IPS-20b (cell line): ENCODE measurements at regions not wholly inside any gene's neighbourhood (a gene's known extent, or its start where the extent isn't known, plus 50 kb on each side); places are given as distances from the start of the nearest gene placed in this dataset.
"Not testable (repeated sequence)": the region's sequence is repeated elsewhere in the genome, so short reads cannot be mapped to it uniquely, and the experiment has no call there.

Experiments used
- H3K27ac ChIP-seq: one replicate; pipeline ENCODE4 v1.5.1; 2013; ENCODE audit warnings: low read length
- H3K27me3 ChIP-seq: 2 replicates; pipeline ENCODE4 v1.6.1; 2013; ENCODE audit warnings: mild to moderate bottlenecking, low read length, inconsistent platforms; ENCODE audit not compliant: insufficient read depth
- H3K36me3 ChIP-seq: 2 replicates; pipeline ENCODE4 v1.6.1; 2013; ENCODE audit warnings: low read depth, mild to moderate bottlenecking, inconsistent platforms, low read length, moderate library complexity; ENCODE audit not compliant: insufficient read depth
- H3K4me1 ChIP-seq: 2 replicates; pipeline ENCODE4 v1.6.1; 2013; ENCODE audit warnings: mild to moderate bottlenecking, control low read depth, inconsistent platforms, low read length, moderate library complexity; ENCODE audit not compliant: insufficient read depth
- H3K4me3 ChIP-seq: 2 replicates; pipeline ENCODE4 v1.5.1; 2013; ENCODE audit warnings: mild to moderate bottlenecking, low read length, inconsistent platforms
- H3K9ac ChIP-seq: 2 replicates; pipeline ENCODE4 v1.6.1; 2013; ENCODE audit warnings: low read depth, mild to moderate bottlenecking, inconsistent platforms, low read length, moderate library complexity
- H3K9me3 ChIP-seq: 2 replicates; pipeline ENCODE4 v1.6.1; 2013; ENCODE audit warnings: mild to moderate bottlenecking, low read depth, low read length, inconsistent platforms; ENCODE audit not compliant: insufficient read depth

DNA sequence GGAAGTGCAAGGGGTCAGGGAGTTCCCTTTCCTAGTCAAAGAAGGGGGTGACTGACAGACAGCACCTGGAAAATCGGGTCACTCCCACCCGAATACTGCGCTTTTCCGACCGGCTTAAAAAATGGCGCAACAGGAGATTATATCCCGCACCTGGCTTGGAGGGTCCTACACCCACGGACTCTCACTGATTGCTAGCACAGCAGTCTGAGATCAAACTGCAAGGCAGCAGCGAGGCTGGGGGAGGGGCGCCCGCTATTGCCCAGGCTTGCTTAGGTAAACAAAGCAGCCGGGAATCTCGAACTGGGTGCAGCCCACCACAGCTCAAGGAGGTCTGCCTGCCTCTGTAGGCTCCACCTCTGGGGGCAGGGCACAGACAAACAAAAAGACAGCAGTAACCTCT lies 333.8 kb downstream of the CENPW start:
- not testable (repeated sequence) for H3K9ac ChIP-seq, H3K4me1 ChIP-seq, H3K4me3 ChIP-seq, H3K9me3 ChIP-seq, H3K36me3 ChIP-seq, H3K27ac ChIP-seq, H3K27me3 ChIP-seq

DNA sequence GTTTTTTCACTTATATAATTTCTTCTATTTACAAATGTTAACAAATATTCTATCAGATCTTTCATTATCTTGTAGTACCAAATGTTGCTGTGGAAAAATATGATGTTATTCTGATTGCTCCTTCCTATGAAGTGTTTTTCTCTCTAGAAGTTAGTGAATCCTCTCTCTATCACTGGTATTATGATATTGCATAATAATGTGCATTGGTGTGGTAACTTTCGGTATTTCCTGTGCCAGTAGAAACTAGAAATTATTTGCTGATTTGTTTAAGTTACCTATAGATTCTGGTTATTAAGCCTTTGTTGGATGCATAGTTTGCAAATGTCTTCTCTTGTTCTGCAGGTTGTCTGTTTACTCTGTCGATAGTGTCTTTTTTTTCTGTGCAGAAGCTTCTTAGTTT lies 342.5 kb downstream of the CENPW start:
- Histone ChIP-seq H3K9ac (no peak overlapping the region), H3K27ac (no peak overlapping the region), H3K36me3 (no peaks in the 10 kb centered on the region), H3K9me3 (peaks cover 3% of the 10 kb centered on the region; the same call in 1 of the 2 replicates), H3K4me1 (no peaks in the 10 kb centered on the region), H3K4me3 (no peak overlapping the region), H3K27me3 (no peaks in the 10 kb centered on the region)

GRCh38 chr6:126685182-126685581 lies 345.3 kb downstream of the CENPW start:
- H3K27me3 ChIP-seq = no peaks in the 10 kb centered on the region
- H3K4me3 ChIP-seq = no peak overlapping the region

GRCh38 chr6:126696921-126697693 lies 357.2 kb downstream of the CENPW start:
- Histone ChIP-seq H3K36me3 (no peaks in the 10 kb centered on the region), H3K4me3 (no peak overlapping the region), H3K9me3 (no peaks in the 10 kb centered on the region), H3K4me1 (no peaks in the 10 kb centered on the region), H3K27ac (no peak overlapping the region), H3K27me3 (no peaks in the 10 kb centered on the region), H3K9ac (no peak overlapping the region)

More at GRCh38 chr6:126685182-126685581, 345.3 kb downstream of the CENPW start:
- Histone ChIP-seq H3K4me1 (no peaks in the 10 kb centered on the region), H3K9ac (no peak overlapping the region), H3K9me3 (peaks cover 3% of the 10 kb centered on the region; the same call in 1 of the 2 replicates), H3K36me3 (no peaks in the 10 kb centered on the region), H3K27ac (no peak overlapping the region)

GRCh38 chr6:126698732-126699240 lies 358.9 kb downstream of the CENPW start:
- Histone ChIP-seq H3K27ac (no peak overlapping the region), H3K9ac (no peak overlapping the region), H3K4me1 (no peaks in the 10 kb centered on the region), H3K4me3 (no peak overlapping the region), H3K36me3 (no peaks in the 10 kb centered on the region), H3K9me3 (no peaks in the 10 kb centered on the region), H3K27me3 (no peaks in the 10 kb centered on the region)

GRCh38 chr6:126701676-126702560 lies 362.0 kb downstream of the CENPW start:
- no peaks in the 10 kb centered on the region for H3K36me3 ChIP-seq
- no peaks in the 10 kb centered on the region for H3K27me3 ChIP-seq
- H3K4me1 ChIP-seq = no peaks in the 10 kb centered on the region
- no peaks in the 10 kb centered on the region for H3K9me3 ChIP-seq
- no peak overlapping the region for H3K27ac ChIP-seq
- no peak overlapping the region for H3K4me3 ChIP-seq
- H3K9ac ChIP-seq = no peak overlapping the region

GRCh38 chr6:126716032-126716431 lies 376.1 kb downstream of the CENPW start:
- no peak overlapping the region for H3K27ac ChIP-seq
- H3K4me3 ChIP-seq = no peak overlapping the region
- H3K9ac ChIP-seq = no peak overlapping the region
- no peaks in the 10 kb centered on the region for H3K27me3 ChIP-seq
- H3K9me3 ChIP-seq = no peaks in the 10 kb centered on the region
- H3K4me1 ChIP-seq = peaks cover 23% of the 10 kb centered on the region; the same call in 1 of the 2 replicates
- H3K36me3 ChIP-seq = no peaks in the 10 kb centered on the region

GRCh38 chr6:126716826-126717509 lies 377.1 kb downstream of the CENPW start:
- Histone ChIP-seq H3K4me1 (peaks cover 23% of the 10 kb centered on the region; the same call in 1 of the 2 replicates), H3K36me3 (no peaks in the 10 kb centered on the region), H3K27ac (no peak overlapping the region)

GRCh38 chr6:126718600-126719327 lies 378.8 kb downstream of the CENPW start:
- Histone ChIP-seq H3K9ac (no peak overlapping the region), H3K4me3 (no peak overlapping the region), H3K9me3 (no peaks in the 10 kb centered on the region), H3K36me3 (no peaks in the 10 kb centered on the region), H3K4me1 (peaks cover 23% of the 10 kb centered on the region; the same call in 1 of the 2 replicates), H3K27me3 (no peaks in the 10 kb centered on the region), H3K27ac (no peak overlapping the region)

More at GRCh38 chr6:126716826-126717509, 377.1 kb downstream of the CENPW start:
- no peak overlapping the region for H3K4me3 ChIP-seq
- no peaks in the 10 kb centered on the region for H3K9me3 ChIP-seq
- H3K27me3 ChIP-seq = no peaks in the 10 kb centered on the region
- no peak overlapping the region for H3K9ac ChIP-seq

DNA sequence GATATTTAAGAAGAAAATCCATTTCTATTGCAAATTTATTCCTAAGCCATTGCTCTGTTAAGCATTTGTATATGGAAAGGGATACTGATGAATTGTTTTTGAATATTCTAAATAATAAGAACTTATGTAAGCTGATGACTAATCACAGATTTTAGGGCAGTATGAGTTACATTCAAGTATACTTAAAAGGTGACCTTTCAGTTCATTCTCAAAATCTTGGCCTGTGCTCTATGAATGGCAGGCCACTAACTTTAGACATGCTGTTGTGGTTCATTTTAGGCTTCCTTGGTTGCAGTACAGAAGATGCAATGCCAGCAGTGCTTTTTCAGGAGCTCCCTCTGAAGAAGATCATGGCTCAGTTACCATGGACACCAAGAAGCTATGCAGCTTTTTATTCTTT lies 380.4 kb downstream of the CENPW start:
- H3K9me3 ChIP-seq = peaks cover under 1% of the 10 kb centered on the region; the same call in 1 of the 2 replicates
- H3K4me3 ChIP-seq = no peak overlapping the region
- H3K27ac ChIP-seq = no peak overlapping the region
- peaks cover 15% of the 10 kb centered on the region; the same call in 1 of the 2 replicates for H3K4me1 ChIP-seq
- no peaks in the 10 kb centered on the region for H3K36me3 ChIP-seq
- no peaks in the 10 kb centered on the region for H3K27me3 ChIP-seq
- H3K9ac ChIP-seq = no peak overlapping the region
